ENCODE measurements at regions not wholly inside any gene's neighbourhood (a gene's known extent, or its start where the extent isn't known, plus 50 kb on each side); places are given as distances from the start of the nearest gene placed in this dataset.
A peak's percentile ranks its signal among the peaks of the same experiment; 100 is the strongest.

DNA sequence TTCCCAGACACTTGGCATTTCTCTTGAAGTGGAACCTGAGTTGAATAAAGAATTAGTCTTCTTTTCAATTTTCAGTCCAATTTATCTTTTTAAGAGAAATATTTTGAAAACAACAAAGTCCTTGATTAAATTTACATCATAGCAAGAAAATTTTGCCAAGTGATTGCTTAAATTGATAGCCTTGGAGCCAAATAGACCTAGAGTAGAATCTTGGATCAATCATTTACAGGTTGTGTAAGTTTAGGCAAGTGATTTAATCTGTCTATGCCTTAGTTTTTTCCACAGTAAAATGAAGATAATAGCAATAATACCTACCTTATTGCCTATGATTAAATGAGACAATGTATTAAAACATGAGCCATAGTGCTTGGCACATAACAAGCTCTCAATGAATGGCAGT is 113.9 kb downstream of the LHX9 start:
- no peak for DNase-seq (ENCODE audit: low read depth)
- H3K4me3 ChIP-seq (ENCODE audit: low read depth, low read length): no peak overlapping the region
- TF ChIP-seq, protein P1, sequence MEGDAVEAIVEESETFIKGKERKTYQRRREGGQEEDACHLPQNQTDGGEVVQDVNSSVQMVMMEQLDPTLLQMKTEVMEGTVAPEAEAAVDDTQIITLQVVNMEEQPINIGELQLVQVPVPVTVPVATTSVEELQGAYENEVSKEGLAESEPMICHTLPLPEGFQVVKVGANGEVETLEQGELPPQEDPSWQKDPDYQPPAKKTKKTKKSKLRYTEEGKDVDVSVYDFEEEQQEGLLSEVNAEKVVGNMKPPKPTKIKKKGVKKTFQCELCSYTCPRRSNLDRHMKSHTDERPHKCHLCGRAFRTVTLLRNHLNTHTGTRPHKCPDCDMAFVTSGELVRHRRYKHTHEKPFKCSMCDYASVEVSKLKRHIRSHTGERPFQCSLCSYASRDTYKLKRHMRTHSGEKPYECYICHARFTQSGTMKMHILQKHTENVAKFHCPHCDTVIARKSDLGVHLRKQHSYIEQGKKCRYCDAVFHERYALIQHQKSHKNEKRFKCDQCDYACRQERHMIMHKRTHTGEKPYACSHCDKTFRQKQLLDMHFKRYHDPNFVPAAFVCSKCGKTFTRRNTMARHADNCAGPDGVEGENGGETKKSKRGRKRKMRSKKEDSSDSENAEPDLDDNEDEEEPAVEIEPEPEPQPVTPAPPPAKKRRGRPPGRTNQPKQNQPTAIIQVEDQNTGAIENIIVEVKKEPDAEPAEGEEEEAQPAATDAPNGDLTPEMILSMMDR (conservative IDR thresholded peaks at IDR 0.05; ENCODE audit: low read depth, low read length): no peak

DNA sequence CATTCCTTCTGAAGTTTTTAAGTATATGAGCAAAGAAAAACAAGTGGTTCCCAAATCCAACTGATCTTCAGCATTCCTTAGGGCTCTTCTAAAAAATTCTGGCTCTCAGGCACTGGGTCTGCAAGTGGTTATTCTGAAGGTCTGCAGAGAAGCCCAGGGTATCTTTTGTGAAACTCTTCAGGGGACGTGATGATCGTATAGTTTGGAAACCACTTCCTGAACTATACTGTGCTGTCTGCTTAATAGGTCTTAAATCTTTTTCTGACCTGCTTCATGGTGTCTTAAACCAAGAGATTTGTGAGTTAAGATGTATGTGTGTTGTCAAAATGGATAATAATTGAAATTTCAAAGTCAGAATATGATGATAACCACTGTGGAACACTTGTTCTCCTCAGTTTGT is 115.5 kb downstream of the LHX9 start:
- no peak for DNase-seq (ENCODE audit: low read depth)
- H3K4me3 ChIP-seq (ENCODE audit: low read depth, low read length): no peak overlapping the region
- TF ChIP-seq, protein P1 (conservative IDR thresholded peaks at IDR 0.05; ENCODE audit: low read depth, low read length): no peak

DNA sequence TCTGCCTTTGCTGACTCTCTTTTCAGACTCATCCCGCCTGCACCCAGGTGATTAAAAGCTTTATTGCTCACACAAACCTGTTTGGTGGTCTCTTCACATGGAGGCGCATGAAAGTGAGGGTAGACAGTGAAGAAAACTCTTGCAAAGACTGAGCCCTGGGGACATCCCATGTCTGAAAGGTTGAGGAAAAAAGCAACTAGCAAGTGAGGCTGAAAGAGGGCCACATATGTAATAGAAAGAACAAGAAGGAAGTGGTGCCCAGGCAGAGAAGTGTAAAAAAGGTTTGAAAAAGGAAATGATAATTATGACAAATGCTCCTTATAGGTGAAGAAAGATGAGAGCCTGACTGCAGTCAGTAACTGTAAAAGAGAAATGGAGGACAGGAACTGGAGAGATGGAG is 115.9 kb upstream of the NEK7 start:
- H3K4me3 ChIP-seq (ENCODE audit: low read depth, low read length): no peak overlapping the region
- TF ChIP-seq, protein P1 (conservative IDR thresholded peaks at IDR 0.05; ENCODE audit: low read depth, low read length): no peak
- DNase-seq (ENCODE audit: low read depth): no peak

DNA sequence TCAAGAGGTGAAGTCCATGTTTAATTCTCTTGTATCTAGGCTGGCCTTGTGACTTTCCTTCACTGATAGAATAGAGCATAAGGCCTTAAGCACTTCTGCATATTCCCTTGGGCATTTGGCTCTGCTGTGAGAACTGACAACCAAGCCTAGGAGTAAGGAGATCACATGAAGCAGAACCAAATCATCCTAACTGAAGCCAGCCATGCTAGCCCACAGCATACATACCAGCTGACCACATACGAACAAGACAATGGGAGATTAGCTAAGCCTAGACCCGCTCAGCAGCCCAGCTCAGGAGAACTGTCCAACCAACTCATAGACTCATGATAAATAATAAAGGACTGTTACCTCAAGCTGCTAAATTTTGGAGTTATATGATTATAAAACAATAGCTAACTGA is 114.6 kb upstream of the NEK7 start:
- no peak for DNase-seq (ENCODE audit: low read depth)
- no peak overlapping the region for H3K4me3 ChIP-seq (ENCODE audit: low read depth, low read length)

DNA sequence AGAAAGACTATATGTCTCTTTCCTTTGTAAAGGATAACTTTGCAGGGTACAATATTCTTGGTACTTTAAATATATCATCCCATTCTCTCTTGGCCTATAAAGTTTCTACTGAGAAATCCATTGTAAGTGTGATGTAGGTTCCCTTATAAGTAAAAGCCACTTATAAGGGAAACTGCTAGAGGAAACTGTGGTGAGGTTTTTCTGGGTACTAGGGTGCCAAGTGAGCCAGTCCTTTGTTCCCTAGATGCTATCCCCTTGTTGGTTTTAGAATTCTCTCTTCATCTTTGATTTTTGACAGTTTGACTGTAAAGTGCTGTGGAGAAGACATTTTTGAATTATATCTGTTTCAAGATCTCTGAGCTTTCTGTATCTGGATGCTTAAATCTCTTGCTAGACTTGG is 108.9 kb upstream of the NEK7 start:
- H3K4me3 ChIP-seq (ENCODE audit: low read depth, low read length): no peak overlapping the region

More for the DNA sequence above, 114.6 kb upstream of the NEK7 start:
- TF ChIP-seq, protein P1 (conservative IDR thresholded peaks at IDR 0.05; ENCODE audit: low read depth, low read length): no peak

DNA sequence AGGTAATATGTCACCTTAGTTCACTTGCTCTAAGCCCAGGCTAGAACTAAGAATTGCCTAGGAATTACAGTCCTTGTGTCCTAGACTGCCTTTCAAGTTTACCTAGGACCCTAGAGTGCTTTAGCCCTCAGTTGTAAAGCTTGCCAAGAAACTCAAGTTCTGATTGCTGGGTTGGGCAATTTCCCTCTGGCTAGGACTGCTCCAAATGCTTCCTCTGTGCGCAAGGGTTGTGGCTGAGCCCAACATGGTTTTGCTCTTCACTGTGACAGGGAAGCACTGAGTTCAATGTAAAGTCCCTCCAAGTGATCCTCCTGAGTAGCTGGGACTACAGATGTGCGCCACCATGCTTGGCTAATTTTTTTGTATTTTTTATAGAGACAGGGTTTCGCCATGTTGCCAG is 102.3 kb upstream of the NEK7 start:
- TF ChIP-seq, protein P1 (conservative IDR thresholded peaks at IDR 0.05; ENCODE audit: low read depth, low read length): no peak
- H3K4me3 ChIP-seq (ENCODE audit: low read depth, low read length): no peak overlapping the region
- DNase-seq (ENCODE audit: low read depth): no peak

More for the DNA sequence above, 108.9 kb upstream of the NEK7 start:
- TF ChIP-seq, protein P1 (conservative IDR thresholded peaks at IDR 0.05; ENCODE audit: low read depth, low read length): no peak
- no peak for DNase-seq (ENCODE audit: low read depth)

DNA sequence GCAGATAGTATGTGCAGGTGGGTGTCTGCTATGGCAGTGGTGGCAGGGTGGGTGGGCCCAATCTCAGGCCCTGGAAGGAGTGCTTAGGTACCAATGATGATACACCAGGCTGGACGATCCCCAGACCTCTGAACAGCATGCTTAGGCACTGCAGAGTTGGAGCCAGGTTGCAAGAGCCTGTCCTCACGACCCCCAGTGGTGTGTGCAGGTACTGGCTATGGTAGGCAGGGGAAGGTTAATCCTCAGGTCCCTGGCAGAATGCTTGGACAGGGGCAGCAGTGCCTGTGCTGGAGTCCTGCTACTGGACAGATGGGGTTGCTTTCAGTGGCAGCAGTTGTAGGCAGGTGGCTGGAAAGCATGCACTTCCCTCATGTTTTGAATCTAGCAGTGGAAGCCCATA is 100.5 kb upstream of the NEK7 start:
- TF ChIP-seq, protein P1 (conservative IDR thresholded peaks at IDR 0.05; ENCODE audit: low read depth, low read length): peak; percentile 40
- no peak overlapping the region for H3K4me3 ChIP-seq (ENCODE audit: low read depth, low read length)
- DNase-seq (ENCODE audit: low read depth): no peak

Measured in epithelial cell of proximal tubule (primary cell).